ENCODE measurements at regions not wholly inside any gene's neighbourhood (a gene's known extent, or its start where the extent isn't known, plus 50 kb on each side); places are given as distances from the start of the nearest gene placed in this dataset.
"Not testable (repeated sequence)": the region's sequence is repeated elsewhere in the genome, so short reads cannot be mapped to it uniquely, and the experiment has no call there.

DNA sequence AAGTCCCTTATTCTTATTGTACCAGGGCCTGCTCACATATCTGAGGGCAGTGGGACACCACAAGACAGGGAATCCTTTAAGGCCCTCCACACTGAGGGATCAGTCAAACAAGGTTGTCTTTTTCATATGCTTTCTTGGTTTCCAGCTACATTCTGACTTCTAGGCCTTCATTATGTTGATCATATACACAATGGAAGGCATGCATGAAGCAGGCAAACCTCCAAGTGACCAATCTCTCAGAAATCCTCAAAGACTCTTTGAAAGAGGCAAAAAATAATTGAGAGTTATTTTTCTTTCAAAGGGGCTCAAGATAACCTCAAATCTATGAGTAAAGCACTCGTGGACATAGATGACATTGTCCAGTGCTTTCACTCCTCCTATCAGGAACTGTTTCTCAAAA lies 1195.9 kb upstream of the ACO1 start:
- DNase-seq = no peak

GRCh38 chr9:31210978-31211570 lies 1173.4 kb upstream of the ACO1 start:
- DNase-seq = peak; percentile 80 to 83

DNA sequence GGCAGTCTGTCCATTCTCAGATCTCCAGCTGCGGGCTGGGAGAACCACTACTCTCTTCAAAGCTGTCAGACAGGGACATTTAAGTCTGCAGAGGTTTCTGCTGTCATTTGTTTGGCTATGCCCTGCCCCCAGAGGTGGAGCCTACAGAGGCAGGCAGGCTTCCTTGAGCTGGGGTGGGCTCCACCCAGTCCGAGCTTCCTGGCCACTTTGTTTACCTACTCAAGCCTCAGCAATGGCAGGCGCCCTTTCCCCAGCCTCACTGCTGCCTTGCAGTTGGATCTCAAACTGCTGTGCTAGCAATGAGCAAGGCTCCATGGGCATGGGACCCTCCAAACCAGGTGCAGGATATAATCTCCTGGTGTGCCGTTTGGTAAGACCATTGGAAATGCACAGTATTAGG lies 1154.5 kb upstream of the ACO1 start:
- not testable (repeated sequence) for DNase-seq

DNA sequence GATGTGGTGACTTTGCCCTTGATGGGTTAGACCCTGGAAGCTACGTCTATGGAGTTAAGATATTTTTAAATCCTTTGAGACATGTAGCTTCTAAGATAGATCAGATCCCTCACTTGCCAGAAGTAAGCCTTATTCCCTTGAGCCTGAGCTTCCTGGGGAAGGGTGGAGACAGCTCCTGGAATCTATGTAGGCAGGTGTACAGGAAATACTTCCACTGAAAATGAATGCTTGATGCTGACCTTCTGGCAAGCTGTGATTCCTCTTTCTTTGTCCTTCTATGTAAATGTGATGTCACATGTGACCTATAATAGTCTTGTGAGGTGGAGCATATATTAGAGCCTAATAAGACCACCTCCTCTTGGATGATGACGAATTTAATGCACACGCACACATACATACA lies 1152.0 kb upstream of the ACO1 start:
- no peak for DNase-seq

GRCh38 chr9:31236344-31236743 lies 1148.1 kb upstream of the ACO1 start:
- no peak for DNase-seq

- no peak for DNase-seq
Measured at GRCh38 chr9:31243386-31243785, 1141.1 kb upstream of the ACO1 start.

GRCh38 chr9:31248156-31248555 lies 1136.3 kb upstream of the ACO1 start:
- no peak for DNase-seq

DNA sequence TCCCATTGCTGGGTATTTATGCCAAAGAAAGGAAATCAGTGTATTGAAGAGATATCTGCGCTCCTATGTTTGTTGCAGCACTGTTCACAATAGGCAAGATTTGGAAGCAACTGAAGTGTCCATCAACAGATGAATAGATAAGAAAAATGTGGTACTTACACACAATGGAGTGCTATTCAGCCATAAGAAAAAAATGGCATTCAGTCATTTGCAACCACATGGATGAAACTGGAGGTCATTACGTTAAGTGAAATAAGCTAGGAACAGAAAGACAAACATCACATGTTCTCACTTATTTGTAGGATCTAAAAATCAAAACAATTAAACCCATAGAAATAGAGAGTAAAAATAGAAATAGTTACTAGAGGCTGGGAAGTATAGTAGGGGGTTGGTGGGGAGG lies 1133.1 kb upstream of the ACO1 start:
- DNase-seq = no peak

- no peak for DNase-seq
Measured at GRCh38 chr9:31253800-31254762, 1130.4 kb upstream of the ACO1 start.

DNA sequence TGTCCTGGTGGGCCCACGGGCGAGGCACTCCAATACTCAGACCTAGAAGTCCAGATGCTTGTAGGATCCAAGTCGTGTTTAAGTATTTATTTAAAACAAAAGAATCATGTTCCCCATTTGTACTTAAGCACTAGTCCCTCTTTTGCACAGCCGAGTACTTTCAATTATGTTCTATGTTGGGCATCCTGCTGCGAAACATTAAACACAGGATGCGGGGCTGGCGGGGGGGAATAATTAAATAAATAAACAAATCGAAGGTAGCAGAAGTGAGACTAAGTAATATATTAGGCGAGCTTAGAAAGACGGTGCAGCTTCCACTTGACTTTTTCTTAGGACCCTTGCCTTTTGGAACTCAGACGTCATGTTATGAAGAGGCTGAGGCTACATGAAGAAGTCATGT lies 1129.2 kb upstream of the ACO1 start:
- no peak for DNase-seq

- DNase-seq = peak in 1 of 2 experiments; percentile 20
Measured at GRCh38 chr9:31259824-31260223, 1124.6 kb upstream of the ACO1 start.

GRCh38 chr9:31272456-31273295 lies 1111.8 kb upstream of the ACO1 start:
- DNase-seq = no peak

DNA sequence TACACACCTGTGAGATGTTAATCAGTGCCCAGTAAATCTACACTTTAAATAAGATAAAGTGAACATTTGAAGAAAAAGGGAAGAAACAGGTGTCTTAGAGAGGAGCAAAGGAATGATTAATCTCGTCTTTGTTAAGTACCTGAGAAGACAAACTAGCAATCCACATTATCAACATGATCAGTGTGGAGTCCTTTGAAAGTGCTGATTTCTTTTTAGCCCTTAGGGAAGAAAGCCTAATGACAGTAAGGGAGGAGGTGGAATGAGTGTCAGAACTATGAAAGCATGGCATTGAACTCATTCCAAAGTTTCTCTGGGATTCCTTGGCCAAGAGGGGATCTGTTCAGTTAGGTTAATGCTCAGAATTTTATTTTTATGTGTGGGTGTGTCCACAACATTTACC lies 1109.0 kb upstream of the ACO1 start:
- DNase-seq = no peak

GRCh38 chr9:31290731-31291130 lies 1093.7 kb upstream of the ACO1 start:
- no peak for DNase-seq

- peak in 1 of 2 experiments; percentile 3 for DNase-seq
Measured at GRCh38 chr9:31302620-31303418, 1081.6 kb upstream of the ACO1 start.

DNA sequence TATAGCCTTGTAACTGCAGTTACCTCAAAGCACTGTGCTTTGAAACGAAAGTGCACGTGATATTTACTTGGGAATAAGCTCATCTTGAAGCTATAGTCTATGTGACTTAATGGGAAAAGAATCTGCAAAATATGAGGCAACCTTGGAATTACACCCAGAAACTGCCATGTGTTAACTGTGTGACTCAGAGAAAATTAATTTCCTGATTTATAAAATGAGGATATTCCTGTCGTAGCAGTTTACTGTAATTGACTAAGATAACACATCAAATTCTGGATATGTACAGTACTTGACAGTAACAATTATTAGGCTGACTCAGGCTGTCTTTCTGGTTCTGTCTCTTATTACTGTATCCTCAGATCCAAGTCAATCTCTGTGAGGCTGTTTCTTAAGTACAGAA lies 1079.9 kb upstream of the ACO1 start:
- no peak for DNase-seq

GRCh38 chr9:31314241-31314640 lies 1070.2 kb upstream of the ACO1 start:
- DNase-seq = no peak

DNA sequence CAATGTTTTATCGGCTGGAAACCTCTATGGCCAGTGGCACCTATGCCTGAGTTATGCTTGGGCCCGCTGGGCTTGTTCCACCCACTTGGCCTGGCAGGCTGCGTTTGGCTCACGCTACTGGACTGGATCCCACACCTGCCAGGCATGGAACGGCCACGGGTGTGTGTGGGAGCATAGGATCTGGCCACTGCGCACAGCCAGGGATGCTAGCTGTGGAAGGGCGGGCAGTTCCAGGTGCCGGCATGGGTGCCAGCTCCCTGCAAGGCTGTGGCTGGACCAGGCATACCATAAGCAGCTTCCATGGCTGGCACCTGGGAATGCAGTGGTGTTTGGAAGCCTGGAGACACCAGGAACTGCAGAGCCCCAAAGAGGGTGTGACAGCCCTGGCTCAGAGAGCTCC lies 1063.9 kb upstream of the ACO1 start:
- no peak for DNase-seq

DNA sequence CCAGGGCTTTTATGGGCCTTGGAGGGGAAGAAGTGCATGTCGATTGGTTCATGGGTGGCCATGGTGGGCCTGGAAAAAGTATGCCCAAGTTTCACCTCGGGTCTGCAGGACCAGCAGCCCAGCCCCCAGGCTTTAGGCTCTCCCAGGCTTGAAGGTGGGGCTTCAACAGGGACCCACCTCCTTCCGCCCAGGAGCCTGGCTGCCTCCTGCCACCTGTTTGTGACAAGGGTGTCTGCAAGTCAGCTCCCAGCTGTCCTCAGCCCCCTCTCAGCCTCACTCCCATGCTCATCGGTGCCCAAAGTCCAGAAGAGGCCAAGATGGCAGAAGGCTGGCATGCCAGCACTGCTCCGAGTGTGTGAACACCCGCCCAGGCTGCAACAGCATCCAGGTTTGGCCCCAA lies 1063.2 kb upstream of the ACO1 start:
- no peak for DNase-seq

GRCh38 chr9:31321686-31322085 lies 1062.8 kb upstream of the ACO1 start:
- no peak for DNase-seq

GRCh38 chr9:31323726-31324444 lies 1060.6 kb upstream of the ACO1 start:
- DNase-seq = no peak

DNA sequence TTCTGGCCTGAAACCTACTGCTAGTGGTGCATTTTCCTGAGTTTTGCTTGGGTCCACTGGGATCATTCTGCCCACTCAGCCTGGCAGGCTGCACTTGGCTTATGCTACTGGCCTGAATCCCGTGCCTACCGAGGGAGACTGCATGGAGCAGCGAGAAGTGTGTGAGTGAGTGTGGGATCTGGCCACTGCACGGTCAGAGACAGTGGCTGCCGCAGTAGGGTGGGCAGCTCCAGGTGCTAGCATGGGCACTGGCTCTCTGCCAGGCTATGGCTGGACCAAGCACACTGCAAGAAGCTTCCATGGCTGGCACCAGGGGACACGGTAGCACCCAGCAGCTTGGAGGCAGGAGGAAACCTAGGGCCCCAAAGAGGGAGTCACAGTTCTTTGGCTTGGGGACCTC lies 1058.7 kb upstream of the ACO1 start:
- no peak for DNase-seq
